GM21367 (cell line): ENCODE measurements at regions not wholly inside any gene's neighbourhood (a gene's known extent, or its start where the extent isn't known, plus 50 kb on each side); places are given as distances from the start of the nearest gene placed in this dataset.

Experiments
- ATAC-seq: cut with Tn5 transposase; IDR thresholded peaks from one replicate; pipeline ENCODE4 v1.9.1; 2021; ENCODE audit not compliant: unreplicated experiment

DNA sequence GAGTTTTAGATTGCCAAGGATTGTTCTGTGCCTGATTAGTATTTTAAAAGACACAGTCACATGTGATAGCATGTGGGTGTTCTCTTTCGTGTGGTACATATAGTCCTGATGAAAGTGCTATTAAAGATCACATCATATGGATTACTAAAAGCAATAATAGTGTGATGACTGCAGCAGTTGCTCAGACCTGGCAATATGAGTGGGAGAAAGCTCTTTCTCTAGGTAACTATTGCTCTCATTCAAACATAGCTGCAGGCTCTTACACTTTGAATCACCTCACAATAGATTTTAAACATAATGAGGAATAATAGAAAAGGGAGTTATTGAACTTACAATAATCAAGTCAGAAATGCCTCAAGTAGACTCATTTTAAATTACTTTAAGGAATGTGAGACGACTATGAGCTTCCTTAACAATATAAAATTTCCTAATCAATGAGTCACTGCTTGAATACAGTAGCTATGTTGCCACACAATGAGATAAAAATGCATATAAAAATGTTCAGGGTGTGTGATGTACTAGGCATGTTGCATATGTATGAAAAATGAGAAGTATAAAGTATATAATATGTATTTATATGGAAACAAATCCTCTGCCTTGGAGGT, 452.1 kb downstream of the TMX3 start:
- no peak for ATAC-seq

DNA sequence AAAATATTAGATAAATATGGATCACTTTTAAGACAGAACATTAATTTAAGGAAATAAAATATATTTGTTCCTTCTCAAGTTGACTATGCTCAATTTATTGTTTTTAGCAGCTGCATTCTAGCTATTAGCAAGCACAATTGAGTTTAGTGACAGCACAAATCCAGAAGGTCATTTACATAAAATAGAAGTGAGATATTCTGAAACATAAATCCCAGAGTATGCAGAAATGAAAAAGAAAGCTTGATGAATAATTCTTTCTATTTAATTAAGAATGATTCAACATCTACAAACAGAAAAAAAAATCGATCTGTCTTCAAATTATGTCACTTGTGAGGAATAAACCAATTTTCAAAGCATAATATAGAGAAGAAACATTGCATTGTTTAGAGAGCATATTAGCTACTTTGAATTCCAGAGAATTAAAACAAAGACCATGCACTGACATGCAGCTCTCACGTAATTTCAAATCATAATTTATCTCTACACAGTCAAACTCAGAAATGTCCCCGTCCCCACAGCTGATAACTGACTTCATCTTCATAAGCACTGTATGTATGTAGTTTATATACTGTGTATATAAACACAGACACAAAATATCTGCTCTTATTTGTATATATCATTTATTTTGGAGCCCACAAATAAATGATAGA, 458.4 kb downstream of the TMX3 start:
- ATAC-seq, result no peak

DNA sequence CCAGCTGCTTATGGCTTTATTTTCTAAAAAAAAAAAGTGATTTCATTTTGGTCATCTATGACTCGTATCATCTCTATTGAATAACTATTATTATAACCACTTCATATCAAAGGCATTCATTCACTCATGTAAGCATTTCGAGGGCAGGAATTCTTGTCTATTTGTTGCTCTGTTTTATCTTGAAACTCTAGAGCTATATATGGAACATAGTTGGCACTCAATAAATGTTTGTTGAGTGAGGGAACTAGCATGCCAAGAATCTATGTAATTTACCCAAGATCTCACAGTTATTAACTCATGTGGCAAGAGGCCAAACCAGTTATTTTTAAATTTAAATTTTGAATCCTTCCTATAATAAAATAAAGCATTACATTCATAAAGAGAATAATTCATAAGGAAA, 470.1 kb downstream of the TMX3 start:
- ATAC-seq, result no peak

DNA sequence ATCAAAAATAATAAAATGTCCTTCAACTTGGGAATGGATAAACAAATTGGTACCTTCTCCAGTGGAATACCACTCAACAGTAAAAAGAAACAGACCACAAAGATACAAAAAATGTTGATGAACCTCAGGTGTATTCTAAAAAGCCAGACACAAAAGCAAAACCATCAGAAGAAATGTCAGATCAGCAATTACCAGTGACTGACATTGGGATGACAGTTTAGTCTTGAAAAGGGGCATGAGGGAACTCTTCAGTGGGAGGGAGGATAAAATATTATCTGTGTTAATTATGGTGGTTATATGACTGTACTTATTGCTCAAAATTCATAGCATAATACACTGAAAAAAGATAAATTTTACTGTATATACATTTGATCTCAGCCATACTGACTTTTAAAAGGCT, 473.0 kb downstream of the TMX3 start:
- no peak for ATAC-seq

DNA sequence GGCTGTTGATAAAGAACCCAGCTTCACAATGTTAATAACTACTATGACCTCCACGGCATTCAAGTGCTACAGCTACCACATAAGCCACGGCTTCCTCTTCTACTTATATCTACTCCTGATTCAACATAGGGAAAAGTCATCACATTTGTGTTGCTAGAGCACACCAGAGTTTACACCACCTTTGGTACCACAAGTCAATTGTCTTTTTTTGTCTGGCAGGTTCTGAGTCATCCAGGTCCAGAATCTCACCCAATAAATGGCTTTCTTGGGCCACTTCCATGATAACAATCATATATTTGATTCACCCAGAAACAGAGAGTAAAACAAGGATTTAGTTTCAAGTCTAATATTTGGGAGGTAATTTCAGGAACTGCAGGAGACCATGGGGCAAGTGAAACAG, 480.2 kb downstream of the TMX3 start:
- no peak for ATAC-seq

DNA sequence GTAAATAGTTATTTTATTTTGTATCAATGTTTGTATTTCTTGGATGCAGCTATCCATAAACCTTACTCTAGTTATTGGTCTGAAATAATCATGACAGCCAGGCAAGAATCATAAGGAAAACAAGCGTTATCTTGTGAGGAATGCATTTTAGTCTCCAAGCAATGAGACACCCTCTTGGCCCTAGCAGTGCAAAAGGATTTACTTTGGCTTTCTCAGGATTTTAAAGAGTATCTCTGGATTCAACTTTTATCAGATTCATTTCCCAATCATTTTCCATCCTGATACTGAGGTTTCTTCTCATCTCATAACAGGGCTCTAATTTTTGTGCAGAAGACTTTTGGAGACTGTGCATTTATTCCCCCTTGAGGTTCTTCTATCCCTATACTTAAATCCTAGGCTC, 480.8 kb downstream of the TMX3 start:
- ATAC-seq, result no peak

DNA sequence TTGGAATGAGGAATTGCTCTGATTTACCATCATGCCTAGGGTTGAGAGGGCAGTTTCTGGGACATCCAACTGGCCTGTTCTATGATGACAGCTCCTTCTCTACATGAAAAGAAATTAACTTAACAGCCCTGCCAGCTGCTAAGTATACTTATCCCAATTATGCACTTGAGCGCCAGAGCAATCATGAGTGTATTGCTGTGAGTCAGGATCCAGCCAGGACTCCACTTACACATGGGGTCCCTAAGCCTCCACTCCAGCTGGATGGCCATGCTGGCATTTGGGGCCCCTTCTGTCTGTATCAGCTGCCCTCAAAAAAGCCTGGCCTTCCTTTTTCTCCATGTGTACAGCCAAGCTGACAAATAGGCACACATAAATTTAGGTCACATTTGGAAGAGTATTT, 481.9 kb downstream of the TMX3 start:
- no peak for ATAC-seq

DNA sequence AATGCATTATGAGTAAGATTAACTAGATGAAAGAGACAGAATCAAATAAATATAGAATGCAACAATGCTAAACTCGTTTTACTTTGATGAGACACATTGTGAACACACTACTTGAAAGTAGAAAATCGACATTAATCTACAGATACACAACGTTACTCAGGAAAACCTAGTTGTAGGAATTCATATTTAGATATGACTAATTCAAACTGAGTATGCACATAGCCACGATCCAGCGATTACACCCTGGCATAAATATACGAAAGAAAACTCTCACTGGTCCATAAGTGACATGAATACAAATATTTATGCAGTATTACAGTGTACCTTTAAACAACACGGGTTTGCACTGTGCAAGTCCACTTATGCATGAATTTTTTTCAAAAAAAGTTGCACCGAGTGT, 485.6 kb downstream of the TMX3 start:
- ATAC-seq, result no peak

DNA sequence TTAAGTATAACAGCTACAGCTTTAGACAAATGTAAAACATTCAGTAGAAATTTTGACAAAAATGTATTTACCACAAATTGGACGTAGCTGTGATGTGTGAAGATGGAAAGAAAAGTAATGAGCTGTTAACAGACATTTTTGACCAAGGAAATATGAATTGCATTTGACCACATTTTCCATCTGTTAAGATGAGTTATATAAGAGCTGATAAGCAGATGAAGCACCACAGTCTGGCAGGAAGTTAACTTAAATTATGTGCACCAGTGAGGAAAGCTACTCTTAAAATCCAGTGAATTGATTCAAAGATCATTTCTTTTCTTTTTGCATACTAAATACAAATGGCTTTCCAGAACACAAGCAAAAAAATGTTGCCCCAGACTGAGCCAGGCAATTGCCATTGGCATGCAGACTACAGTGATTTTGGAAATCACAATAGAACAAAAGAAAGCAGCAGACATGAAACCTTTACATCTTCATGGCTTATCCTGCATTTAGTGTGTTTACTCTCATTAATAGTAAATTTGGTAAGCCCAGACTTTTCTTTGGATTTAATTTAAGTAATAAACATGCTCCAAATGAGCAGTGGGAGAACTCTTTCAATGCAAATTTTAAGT, 493.7 kb downstream of the TMX3 start:
- ATAC-seq, result no peak

DNA sequence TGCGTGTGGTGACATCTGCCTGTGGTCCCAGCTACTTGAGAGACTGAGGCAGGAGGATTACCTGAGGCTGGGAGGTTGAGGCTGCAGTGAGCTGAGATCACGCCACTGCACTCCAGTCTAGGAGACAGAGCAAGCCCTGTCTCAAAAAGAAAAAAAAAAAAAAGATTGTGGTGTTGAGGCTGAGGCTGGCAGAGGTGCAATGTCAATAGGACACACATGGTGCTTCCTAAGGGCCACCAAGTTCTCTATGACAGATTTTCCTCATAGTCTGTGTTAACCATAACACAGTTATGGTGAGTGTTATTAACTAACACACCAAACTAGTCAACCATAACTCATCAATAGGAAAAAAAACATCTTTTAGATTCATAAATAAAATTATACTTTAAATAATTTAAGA, 494.4 kb downstream of the TMX3 start:
- no peak for ATAC-seq

DNA sequence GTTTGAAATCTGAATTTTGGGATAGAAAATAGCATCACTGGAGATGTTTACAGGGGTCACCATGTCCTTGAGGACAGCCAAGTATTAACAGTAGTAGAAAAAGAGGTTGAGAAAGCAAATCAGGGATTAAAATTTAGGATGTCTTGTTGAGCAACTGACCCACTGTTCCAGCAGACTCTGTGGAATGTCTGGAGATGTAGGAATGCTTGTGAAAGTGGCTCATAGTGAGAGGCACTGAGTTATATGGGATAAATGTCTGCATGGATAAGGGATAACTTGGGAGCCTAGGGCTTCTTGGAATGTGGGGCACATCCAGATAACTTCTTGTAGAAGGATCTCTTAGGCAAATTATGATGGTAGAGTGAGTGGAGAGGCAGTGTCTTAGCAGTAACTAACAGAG, 495.0 kb downstream of the TMX3 start:
- ATAC-seq, result no peak

DNA sequence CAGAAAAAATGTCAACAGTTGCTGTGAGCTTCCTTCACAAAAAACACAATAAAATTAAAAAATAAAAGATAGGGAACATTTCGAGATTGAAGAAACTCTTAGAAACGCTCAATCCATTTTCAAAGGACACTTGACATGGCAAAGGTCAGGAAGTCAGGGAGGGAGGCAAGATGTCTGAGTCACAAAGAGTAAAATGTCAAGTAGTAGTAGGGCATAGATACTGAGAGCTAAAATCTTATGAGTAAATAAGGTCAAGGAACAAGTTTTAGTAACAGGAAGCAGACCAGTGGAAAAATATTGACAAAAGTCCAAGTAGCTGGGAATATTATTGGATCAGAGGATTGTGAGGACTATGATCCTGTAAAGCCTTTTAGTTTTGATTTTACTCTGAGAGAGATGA, 495.6 kb downstream of the TMX3 start:
- ATAC-seq, result no peak

DNA sequence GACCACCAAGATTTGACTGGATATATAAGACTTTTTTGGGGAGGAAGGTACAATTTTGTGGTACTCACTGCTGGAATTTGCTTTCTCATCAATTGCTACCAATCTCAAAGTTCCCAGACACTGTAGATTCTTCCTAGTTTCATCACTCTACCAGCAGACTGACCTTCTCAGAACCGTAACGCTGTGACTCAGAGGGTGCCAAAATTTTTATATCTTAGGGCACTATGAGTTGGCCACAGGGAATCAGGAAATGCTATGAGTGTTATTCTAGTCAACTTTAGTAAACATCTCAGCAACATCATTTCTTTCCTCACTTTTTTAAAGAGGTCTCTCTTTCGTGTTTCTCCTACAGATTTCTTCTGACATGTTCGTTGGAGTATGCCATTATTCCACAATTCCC, 499.0 kb downstream of the TMX3 start:
- ATAC-seq, result no peak

DNA sequence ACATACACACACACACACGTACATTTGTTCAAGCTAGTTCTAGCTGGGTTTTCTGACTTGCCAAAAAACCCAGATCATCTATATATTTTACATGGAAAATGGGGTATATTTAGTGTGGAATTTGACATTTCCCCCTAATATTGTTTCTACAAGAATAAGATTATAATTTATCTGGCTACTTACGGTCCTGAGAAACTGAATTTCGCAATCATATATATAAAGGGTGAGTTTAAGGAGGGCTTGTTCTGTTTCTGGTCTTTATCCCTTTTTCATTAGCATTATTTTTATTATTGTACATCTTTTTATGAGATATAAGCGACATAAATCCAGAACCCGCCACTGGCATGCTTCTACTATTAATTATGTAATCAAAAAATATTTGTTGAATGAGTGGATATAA, 528.9 kb downstream of the TMX3 start:
- ATAC-seq, result no peak

DNA sequence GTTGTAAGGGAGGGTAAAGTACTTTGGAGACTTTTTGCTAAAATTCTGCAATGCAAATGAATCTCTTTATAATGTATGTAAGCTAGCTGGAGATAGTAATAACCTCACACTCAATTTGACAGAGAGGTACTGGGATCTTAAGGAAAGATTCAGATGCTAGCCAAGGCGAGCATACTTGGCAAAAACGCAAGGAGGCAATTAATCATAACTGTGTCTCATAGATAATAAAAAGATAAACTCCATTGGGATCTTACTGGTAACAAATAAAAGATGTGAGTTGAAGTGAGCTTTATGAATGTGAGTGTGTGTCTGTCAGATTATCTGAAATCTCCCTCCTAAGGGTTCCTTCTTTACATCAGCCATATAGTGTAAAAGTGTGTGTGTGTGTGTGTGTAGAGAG, 533.0 kb downstream of the TMX3 start:
- no peak for ATAC-seq

DNA sequence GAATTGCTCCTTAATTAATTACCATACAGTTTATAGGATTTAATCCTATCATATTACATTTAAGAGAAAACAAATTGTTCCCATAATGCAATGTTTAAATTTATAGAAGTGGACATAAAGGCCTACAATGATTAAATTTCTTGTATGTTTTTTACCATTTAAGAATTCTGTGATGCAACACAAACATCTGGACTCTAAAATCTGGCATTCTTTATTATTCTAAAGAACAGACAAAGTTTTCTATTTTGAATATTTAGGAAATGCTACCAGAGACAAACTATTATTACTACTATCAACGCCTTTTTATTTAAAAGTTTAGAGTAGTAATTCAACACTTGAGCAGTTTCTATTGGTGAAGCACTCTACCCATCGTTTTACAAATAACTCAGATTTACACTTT, 535.1 kb downstream of the TMX3 start:
- no peak for ATAC-seq

DNA sequence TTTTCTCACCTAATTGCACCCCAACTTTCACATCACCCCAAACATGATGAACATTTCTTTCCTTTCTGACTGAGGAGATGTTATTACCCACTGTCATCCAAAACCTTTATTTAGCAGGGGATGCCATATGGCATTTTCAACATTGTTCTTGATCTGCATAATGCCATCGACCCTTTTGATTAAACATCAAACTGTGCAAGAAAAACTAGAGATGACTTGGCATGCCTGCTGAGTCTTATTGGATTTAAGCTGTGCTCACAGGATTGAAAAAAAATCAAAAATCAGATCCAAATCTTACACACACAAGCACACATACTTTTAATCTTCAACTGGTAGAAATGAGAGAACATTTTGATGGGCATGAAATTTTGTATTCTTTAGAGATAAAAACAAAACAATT, 536.0 kb downstream of the TMX3 start:
- ATAC-seq, result no peak

DNA sequence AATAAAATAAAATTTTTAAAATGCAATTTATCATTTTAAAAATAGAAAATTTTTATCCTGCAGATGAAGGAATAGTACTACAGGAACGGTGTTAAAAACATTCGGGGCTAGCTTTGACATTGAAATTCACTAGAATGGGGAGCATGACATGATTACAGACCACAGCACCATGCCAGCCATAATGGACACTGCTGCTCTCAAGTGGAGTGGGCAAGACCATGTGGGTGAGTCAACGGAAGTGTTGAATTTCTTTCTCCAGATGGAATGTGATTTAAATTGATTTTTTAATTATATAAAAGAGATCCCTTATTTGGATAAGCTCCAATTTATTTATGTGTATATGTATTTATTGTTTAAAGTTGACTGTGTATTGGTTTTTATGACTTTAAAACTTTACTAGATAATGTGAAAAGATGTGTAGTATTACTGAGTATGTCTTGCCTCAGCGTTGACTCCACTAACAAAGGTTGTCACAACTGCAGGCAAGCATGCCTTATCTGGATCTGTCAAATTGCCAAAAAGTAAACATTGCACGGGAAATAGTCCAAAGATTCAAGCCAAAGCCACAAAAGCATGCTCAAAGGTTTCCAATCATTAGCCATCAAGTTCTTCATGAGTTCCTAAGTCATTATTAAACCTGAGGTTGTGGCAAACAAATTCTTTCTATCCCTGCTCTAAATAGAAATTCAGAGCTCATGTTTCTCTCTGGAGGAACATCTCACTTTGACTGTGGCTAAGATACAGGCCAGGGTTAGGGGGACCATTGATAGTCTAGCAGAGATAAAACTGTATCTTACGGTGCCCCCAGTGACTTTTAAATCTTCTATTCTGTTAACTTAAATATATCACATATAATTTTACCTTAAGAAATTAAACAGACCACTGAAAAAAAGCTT, 536.9 kb downstream of the TMX3 start:
- ATAC-seq, result no peak

DNA sequence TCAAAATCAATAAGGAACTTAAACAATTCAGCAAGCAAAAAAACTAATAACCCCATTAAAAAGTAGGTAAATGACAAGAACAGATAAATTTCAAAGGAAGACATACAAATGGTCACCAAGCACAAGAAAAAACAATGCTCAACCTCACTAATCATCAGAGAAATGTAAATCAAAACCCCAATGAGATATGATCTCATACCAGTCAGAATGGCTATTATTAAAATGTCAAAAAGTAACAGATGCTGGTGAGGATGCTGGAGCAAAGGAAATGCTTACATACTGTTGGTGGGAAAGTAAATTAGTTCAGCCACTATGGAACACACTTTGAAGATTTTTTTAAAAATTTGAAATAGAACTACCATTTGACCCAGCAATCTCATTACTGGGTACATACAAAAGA, 538.0 kb downstream of the TMX3 start:
- ATAC-seq, result no peak

DNA sequence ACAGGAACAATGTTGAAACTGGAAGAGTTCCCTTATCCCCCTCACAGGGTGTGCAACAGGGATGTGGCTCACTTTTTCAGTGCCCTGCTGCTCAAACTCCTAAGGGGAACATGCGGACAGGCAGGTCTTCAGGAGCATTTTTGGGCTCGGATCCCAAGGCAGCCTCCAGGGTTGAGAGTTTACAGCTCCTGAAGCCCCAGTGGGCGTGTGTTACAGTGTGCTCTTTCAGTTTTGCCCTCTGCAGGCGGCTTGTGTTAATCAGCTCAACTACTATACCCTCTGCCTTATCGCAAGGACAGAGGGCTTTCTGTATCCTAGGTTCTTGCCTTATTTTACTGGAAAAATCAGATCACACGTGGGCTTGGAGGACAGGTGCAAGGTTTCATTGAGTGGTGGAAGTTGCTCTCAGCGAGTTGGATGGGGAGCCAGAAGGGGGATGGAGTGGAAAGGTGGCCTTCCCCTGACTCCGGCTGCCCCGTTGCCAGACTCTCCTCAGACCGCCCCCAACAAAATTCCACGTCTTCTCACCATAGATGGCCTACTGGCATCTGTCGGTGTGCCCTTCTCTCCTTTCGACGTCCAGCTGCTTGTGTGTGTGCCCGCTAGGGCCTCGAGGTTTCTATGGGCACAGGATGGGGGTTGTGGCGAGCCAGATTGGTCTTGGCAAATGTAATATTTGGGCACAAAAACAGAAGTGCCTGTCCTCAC, 541.9 kb downstream of the TMX3 start:
- no peak for ATAC-seq

DNA sequence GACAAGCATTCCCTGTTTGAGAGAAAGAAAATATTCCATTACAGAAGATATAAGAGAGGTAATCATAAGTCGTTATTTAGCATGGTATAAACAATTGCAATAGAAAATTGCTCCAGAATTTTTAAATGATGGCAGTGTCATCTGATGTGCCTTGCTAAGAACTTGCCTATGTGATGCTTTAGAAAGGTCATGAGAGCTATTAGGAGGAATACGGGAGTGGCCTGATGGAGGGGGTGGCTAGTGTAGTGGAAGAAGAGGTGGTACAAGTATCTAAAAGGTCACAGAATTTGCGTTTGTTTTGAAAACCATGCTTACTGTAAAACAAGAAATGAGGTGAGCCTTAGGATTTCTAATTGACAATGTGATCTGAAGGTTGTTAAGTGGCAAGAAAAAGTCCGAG, 550.0 kb downstream of the TMX3 start:
- no peak for ATAC-seq
